ENCODE measurements at regions not wholly inside any gene's neighbourhood (a gene's known extent, or its start where the extent isn't known, plus 50 kb on each side); places are given as distances from the start of the nearest gene placed in this dataset.

DNA sequence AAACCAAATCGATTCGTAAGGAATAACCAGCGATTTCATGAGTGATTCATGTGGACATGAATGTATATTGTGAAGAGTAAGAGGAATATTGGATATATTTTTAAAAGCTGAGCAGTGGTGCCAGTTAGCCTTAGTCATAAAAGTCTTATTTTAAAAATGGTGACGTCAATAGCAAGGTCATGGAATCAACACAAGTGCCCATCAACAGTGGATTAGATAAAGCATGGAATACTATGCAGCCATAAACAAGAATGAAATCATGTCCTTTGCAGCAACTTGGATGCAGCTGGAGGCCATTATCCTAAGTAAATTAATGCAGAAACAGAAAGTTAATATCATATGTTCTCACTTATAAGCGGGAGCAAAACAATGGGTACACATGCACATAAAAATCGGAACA lies 89.0 kb upstream of the STOX2 start:
- TF ChIP-seq ZNF274 (IDR thresholded peaks at IDR 0.05; ENCODE audit: low read depth, low read length) = no peak
- no peak for TF ChIP-seq YY1 (IDR thresholded peaks at IDR 0.05; ENCODE audit: insufficient read depth, insufficient read length)

All from NT2/D1 (cell line).